ENCODE measurements at regions not wholly inside any gene's neighbourhood (a gene's known extent, or its start where the extent isn't known, plus 50 kb on each side); places are given as distances from the start of the nearest gene placed in this dataset.

- TF ChIP-seq FOXM1 (IDR thresholded peaks at IDR 0.05; ENCODE audit: borderline replicate concordance) (no peak), SUZ12 (IDR thresholded peaks at IDR 0.05) (no peak), ELF4 (IDR thresholded peaks at IDR 0.05) (no peak), PKNOX1 (IDR thresholded peaks at IDR 0.05) (no peak), L3MBTL2 (conservative IDR thresholded peaks at IDR 0.05) (no peak), SP1 (IDR thresholded peaks at IDR 0.05) (no peak), BHLHE40 (IDR thresholded peaks at IDR 0.05; ENCODE audit: borderline replicate concordance) (no peak), NFRKB (IDR thresholded peaks at IDR 0.05) (no peak), TARDBP (IDR thresholded peaks at IDR 0.05) (no peak), CTBP1 (IDR thresholded peaks at IDR 0.05; ENCODE audit: borderline replicate concordance) (no peak), HDGF (IDR thresholded peaks at IDR 0.05; ENCODE audit: borderline replicate concordance) (no peak), FOXK2 (IDR thresholded peaks at IDR 0.05) (no peak)
Observed at GRCh38 chrX:791479-792034, 161.0 kb downstream of the SHOX start.
